ENCODE measurements at regions not wholly inside any gene's neighbourhood (a gene's known extent, or its start where the extent isn't known, plus 50 kb on each side); places are given as distances from the start of the nearest gene placed in this dataset.

GRCh38 chr22:49509016-49509415, 318.7 kb downstream of the BRD1 start:
- TF ChIP-seq RAD21 (IDR thresholded peaks at IDR 0.05; ENCODE audit: low read length) (no peak), POLR2A (IDR thresholded peaks at IDR 0.05; ENCODE audit: low read depth, low read length) (no peak), ELK1 (IDR thresholded peaks at IDR 0.05; ENCODE audit: borderline replicate concordance, low read depth, low read length) (no peak), BHLHE40 (IDR thresholded peaks at IDR 0.05; ENCODE audit: low read depth, low read length) (no peak), MXI1 (IDR thresholded peaks at IDR 0.05; ENCODE audit: borderline replicate concordance, low read depth, low read length) (no peak), NFE2L2 (IDR thresholded peaks at IDR 0.05; ENCODE audit: low read depth, low read length) (no peak), SMC3 (IDR thresholded peaks at IDR 0.05; ENCODE audit: low read depth, low read length) (no peak), FOS (IDR thresholded peaks at IDR 0.05; ENCODE audit: low read depth, low read length) (no peak), MAZ (IDR thresholded peaks at IDR 0.05; ENCODE audit: borderline replicate concordance, low read depth, low read length) (no peak), RCOR1 (IDR thresholded peaks at IDR 0.05; ENCODE audit: insufficient replicate concordance, low read length) (no peak), CHD1 (IDR thresholded peaks at IDR 0.05; ENCODE audit: low read depth, low read length) (no peak), CEBPB (IDR thresholded peaks at IDR 0.05; ENCODE audit: low read depth, low read length) (no peak)
- TF ChIP-seq, protein P1, sequence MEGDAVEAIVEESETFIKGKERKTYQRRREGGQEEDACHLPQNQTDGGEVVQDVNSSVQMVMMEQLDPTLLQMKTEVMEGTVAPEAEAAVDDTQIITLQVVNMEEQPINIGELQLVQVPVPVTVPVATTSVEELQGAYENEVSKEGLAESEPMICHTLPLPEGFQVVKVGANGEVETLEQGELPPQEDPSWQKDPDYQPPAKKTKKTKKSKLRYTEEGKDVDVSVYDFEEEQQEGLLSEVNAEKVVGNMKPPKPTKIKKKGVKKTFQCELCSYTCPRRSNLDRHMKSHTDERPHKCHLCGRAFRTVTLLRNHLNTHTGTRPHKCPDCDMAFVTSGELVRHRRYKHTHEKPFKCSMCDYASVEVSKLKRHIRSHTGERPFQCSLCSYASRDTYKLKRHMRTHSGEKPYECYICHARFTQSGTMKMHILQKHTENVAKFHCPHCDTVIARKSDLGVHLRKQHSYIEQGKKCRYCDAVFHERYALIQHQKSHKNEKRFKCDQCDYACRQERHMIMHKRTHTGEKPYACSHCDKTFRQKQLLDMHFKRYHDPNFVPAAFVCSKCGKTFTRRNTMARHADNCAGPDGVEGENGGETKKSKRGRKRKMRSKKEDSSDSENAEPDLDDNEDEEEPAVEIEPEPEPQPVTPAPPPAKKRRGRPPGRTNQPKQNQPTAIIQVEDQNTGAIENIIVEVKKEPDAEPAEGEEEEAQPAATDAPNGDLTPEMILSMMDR (conservative IDR thresholded peaks at IDR 0.05; ENCODE audit: low read depth, low read length), result no peak

All from IMR-90 (cell line).